CD4-positive, alpha-beta T cell treated with Interleukin-10 for 1 hour (primary cell): ENCODE measurements at regions not wholly inside any gene's neighbourhood (a gene's known extent, or its start where the extent isn't known, plus 50 kb on each side); places are given as distances from the start of the nearest gene placed in this dataset.

Source experiments
- DNase-seq: peaks from one replicate; pipeline ENCODE4 v3.0.0-alpha.2; 2020

DNA sequence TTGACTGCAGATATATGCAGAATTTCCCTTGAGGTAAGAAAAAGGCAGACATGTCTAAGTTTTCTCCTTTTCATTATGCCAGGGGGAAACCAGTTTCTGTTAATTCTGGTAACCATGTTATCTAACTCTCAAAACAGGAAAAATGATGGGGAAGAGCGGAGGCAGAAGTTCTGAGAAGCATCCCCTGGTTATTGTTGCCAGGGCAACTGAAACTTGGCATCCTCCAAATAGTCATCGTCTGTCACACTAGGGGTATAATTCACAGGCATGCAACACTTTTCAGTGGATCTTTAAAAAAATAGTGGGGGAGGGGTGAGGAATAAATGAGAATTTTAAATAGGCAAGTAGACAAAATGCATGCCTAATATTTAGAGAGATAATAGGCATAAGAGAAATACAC lies 715.3 kb upstream of the CXADR start:
- DNase-seq: no peak

- DNase-seq: no peak
Observed at GRCh38 chr21:16797966-16798365, 714.9 kb upstream of the CXADR start.

- no peak for DNase-seq
Observed at GRCh38 chr21:16800536-16801275, 712.1 kb upstream of the CXADR start.

GRCh38 chr21:16811011-16811410 lies 701.8 kb upstream of the CXADR start:
- no peak for DNase-seq

DNA sequence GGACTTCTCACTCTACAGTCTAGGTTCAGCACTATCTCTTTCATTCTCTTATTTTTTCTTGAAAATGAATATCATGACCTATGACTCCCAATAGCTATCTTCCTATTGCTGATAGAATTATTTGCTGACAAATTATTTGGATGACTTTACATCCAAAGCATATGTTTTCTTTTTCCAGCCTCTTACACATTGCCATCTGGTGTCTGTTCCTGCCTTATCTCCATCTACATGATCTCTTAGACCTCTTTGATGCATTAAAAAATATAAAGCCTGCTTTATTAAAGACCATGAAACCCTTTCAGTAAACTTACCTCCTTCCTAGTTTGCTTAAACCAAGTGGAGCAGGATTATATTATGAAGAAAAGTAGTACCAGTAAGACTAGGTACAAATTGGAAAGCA lies 700.9 kb upstream of the CXADR start:
- no peak for DNase-seq

- no peak for DNase-seq
Observed at GRCh38 chr21:16815243-16815642, 697.6 kb upstream of the CXADR start.

- no peak for DNase-seq
Observed at GRCh38 chr21:16821588-16821987, 691.3 kb upstream of the CXADR start.

DNA sequence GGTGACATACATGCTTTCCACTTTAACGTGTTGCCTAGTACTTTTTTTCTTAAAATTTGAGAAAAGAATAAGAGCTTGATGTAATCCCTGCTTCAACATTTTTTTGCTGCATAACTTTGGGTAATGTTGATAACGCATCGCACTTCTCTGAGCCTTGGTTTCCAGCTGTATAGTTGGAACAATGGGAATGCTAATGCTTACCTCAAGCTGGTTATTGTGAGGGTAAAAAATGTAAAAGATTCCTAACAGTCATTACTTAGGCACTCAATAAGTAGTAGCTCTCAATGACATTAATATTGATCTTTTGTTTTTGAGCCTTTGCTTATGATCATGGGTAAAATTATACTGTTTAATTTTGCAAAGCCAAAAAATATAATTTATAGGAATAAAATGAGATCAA lies 683.3 kb upstream of the CXADR start:
- no peak for DNase-seq

GRCh38 chr21:16832791-16833190 lies 680.1 kb upstream of the CXADR start:
- no peak for DNase-seq

GRCh38 chr21:16834791-16835190 lies 678.1 kb upstream of the CXADR start:
- DNase-seq: no peak

DNA sequence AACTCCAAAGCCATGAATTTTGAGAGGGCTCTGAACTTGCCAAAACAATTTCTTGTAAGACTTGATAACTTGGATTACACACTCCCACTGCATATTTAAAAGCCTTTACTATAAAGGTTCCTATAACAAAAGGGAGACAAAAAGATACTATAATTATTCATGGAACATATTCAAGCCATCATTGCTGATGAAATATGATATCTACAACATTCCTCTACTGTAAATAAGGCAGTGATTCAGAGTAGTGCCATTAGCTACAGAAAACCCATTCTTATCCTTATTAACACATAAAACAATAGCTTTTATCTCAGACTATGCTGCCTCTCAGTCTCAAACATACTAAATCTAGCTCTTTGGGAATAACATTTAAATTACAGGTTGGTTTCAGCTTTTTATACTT lies 675.5 kb upstream of the CXADR start:
- DNase-seq: no peak

DNA sequence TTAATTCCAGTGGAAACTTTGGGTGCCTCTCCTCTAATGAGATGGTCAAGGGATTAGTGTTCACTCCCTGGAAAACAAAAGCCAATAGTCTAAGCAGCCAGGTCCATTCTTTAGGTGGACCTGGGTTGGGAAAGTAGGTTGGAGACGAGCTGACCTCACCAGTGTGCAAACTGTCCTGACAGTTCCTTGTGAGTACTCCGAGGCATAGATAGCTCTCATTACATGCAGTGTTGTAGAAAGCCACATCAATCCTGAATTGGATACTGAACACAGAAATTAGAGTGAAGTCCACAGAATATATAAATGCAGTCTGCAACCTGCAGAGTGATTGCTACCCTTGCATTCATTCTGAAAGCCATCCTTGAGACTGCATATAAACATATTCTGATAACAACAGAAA lies 675.1 kb upstream of the CXADR start:
- no peak for DNase-seq

DNA sequence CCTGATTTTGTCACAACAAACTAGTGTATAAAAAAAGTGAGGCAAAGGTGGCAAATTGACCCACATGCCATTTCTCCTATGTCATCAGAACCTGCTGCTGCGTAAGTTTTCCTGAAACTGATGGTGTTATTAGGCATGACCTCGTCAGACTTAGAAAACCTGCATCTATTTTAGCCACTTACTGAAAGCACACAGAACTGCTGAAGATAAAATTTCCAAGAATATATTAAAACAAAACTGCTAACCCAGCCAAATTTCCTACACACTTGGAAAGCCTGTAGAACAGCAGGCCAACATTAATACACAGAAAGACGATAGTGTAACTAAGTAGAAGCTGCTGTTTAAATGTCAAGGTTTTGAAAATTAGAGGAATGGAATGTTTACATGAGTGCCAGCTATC lies 674.5 kb upstream of the CXADR start:
- DNase-seq: no peak

- no peak for DNase-seq
Observed at GRCh38 chr21:16840538-16840937, 672.3 kb upstream of the CXADR start.

- DNase-seq: no peak
Observed at GRCh38 chr21:16841975-16842695, 670.7 kb upstream of the CXADR start.

DNA sequence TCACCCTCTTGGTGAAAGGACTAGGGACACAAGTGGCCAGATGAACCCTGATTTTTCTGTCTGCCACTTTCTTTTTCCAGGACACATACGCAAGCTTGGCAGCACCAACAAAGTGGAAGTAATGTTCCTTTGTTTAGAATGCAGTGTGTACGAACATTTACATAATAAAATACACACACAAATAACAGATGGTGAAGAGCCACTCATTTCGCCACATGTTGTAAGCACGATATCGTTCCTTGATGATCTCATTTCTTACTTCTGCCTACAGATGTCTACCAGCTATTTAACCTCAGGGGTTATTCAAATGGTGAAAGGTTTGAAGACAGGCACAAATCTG lies 670.2 kb upstream of the CXADR start:
- no peak for DNase-seq

- DNase-seq: no peak
Observed at GRCh38 chr21:16847211-16847610, 665.6 kb upstream of the CXADR start.

DNA sequence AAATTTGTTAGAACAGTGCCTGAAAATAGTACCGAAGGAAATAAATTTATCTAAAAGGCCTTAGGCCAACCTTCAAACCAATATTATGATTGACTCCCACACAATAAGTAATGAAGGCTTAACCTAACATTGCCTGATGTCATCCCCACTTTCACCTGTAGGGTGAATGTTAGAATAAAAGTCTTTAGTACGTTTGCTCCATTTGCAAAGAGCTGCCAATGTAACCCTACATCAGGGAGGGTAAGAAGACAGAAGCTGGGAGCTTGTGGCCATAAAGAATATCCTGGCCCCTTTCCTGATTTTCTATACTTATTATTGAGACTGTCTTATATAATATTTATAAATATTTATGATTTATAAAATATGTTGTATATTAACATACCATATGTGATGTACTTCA lies 661.8 kb upstream of the CXADR start:
- DNase-seq: no peak

- DNase-seq: no peak
Observed at GRCh38 chr21:16855164-16855667, 657.6 kb upstream of the CXADR start.

- no peak for DNase-seq
Observed at GRCh38 chr21:16863362-16863905, 649.4 kb upstream of the CXADR start.

DNA sequence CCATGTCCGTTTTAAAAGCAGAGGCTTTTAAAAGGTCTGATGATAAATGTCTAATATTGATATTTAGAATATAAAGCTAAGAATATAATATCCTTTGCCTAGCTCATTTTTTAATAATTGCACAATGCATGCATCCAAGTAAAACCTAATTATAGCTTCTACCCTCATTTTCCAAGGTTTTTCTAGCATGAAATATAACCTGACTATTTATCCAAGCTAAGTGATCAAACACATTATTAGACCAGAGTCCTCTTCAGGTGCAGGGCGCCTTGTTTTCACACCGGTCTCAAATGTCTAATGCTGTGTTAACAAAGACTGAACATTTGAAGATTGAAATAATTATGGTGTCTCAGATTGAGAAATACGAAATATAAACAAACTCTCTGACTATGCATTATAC lies 648.9 kb upstream of the CXADR start:
- no peak for DNase-seq

GRCh38 chr21:16865632-16866031 lies 647.2 kb upstream of the CXADR start:
- no peak for DNase-seq

- no peak for DNase-seq
Observed at GRCh38 chr21:16866851-16867250, 646.0 kb upstream of the CXADR start.

DNA sequence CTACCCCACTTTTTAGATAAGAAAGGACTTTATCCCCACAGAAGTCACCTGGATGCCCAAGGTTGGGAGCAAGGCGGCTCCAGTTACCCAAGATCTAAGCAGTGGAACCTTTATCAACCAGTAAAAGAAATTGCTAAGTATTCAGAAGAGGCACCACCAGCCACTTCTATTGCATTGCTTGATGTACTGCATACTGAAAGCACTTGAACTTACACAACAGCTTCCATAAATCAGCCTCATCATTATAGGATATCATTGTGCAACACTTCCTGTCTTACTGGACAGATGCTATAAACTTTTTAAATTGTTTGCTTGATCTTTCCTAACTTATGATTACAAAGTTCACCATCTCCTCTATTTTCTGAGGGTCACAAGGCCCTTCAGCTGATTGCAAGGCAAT lies 642.7 kb upstream of the CXADR start:
- DNase-seq: no peak
